ENCODE measurements at regions not wholly inside any gene's neighbourhood (a gene's known extent, or its start where the extent isn't known, plus 50 kb on each side); places are given as distances from the start of the nearest gene placed in this dataset.

GRCh38 chr2:212607080-212607479 lies 68.5 kb upstream of the ERBB4 start:
- no peak overlapping the region for H3K27ac ChIP-seq (ENCODE audit: insufficient read depth, low read depth, low read length)
- DNase-seq (ENCODE audit: low read depth, low spot score) (no peak), FAIRE-seq (no peak)
- no peaks in the 10 kb centered on the region for H4K20me1 ChIP-seq (replicated peaks; ENCODE audit: control insufficient read depth, extremely low read depth, insufficient read depth, low read length)
- no peaks in the 10 kb centered on the region for H3K9me3 ChIP-seq (replicated peaks; ENCODE audit: control insufficient read depth, insufficient read depth, low read length)
- no peaks in the 10 kb centered on the region for H3K9me1 ChIP-seq (replicated peaks; ENCODE audit: control insufficient read depth, extremely low read depth, insufficient read depth, low read length)
- ChIA-PET CTCF (no interaction called here), POLR2A (no interaction called here)
- no peaks in the 10 kb centered on the region for H3K79me2 ChIP-seq (ENCODE audit: control insufficient read depth, insufficient read depth, low read length)
- BruUV-seq (replicated peaks) = no TSS peak
- H3K4me1 ChIP-seq (ENCODE audit: control insufficient read depth, extremely low read depth, insufficient read depth, low read length) = no peaks in the 10 kb centered on the region
- no peak overlapping the region for H2AFZ ChIP-seq (ENCODE audit: low read depth, low read length)
- H3K27me3 ChIP-seq (ENCODE audit: control insufficient read depth in 2 of 2, insufficient read depth in 2 of 2, low read length in 2 of 2) = no peaks in the 10 kb centered on the region
- H3K4me2 ChIP-seq (ENCODE audit: insufficient read depth, low read length) = no peak overlapping the region
- H3K9ac ChIP-seq (replicated peaks; ENCODE audit: extremely low read depth, insufficient read depth, low read length) = no peak overlapping the region
- TF ChIP-seq POLR2AphosphoS5 (IDR thresholded peaks at IDR 0.05; ENCODE audit: insufficient read depth, low read depth, low read length) (no peak), CTCF (IDR thresholded peaks at IDR 0.05; ENCODE audit: extremely low read depth in 1 of 2, insufficient read depth in 1 of 2, low read depth in 1 of 2, low read length in 2 of 2) (no peak), MYC (IDR thresholded peaks at IDR 0.05; ENCODE audit: low read depth, low read length) (no peak), GATA2 (IDR thresholded peaks at IDR 0.05; ENCODE audit: insufficient read depth, insufficient read length, low read depth, low read length) (no peak), FOS (IDR thresholded peaks at IDR 0.05; ENCODE audit: borderline replicate concordance, insufficient read depth, low read length) (no peak), JUN (IDR thresholded peaks at IDR 0.05; ENCODE audit: borderline replicate concordance, insufficient read depth, insufficient read length, low read depth) (no peak), POLR2A (IDR thresholded peaks at IDR 0.05; ENCODE audit: low read depth, low read length) (no peak), EZH2 (IDR thresholded peaks at IDR 0.05; ENCODE audit: borderline replicate concordance, low read depth, low read length, severe bottlenecking) (no peak), MAX (IDR thresholded peaks at IDR 0.05; ENCODE audit: insufficient read depth, insufficient read length) (no peak)
- intact Hi-C loops (cut with micrococcal nuclease) = no loop called here
- H3K36me3 ChIP-seq (ENCODE audit: control insufficient read depth in 2 of 2, extremely low read depth in 1 of 2, insufficient read depth in 2 of 2, low read length in 2 of 2) = no peaks in the 10 kb centered on the region
- no peak overlapping the region for H3K4me3 ChIP-seq (replicated peaks in 1 of 3; ENCODE audit: insufficient read depth in 1 of 3, low read depth in 1 of 3, low read length in 3 of 3)
- dilution Hi-C loops (cut with MboI; ENCODE audit: extremely low pct_ligation_motif_present, low sequenced_read_pairs) = no loop called here
